GM08714 (cell line): ENCODE measurements at regions not wholly inside any gene's neighbourhood (a gene's known extent, or its start where the extent isn't known, plus 50 kb on each side); places are given as distances from the start of the nearest gene placed in this dataset.
"Not testable (repeated sequence)": the region's sequence is repeated elsewhere in the genome, so short reads cannot be mapped to it uniquely, and the experiment has no call there.

Source experiments
- H3K4me3 ChIP-seq: fragments of 200-500 bp; sonication (Bioruptor generic); 2 replicates; pipeline ENCODE4 v1.5.1; 2014; ENCODE audit warnings: mild to moderate bottlenecking, low read length, inconsistent platforms
- ZNF274 ChIP-seq: IDR thresholded peaks from 2 replicates; pipeline ENCODE4 v1.6.1; 2012; ENCODE audit warnings: mild to moderate bottlenecking, low read depth, low read length

DNA sequence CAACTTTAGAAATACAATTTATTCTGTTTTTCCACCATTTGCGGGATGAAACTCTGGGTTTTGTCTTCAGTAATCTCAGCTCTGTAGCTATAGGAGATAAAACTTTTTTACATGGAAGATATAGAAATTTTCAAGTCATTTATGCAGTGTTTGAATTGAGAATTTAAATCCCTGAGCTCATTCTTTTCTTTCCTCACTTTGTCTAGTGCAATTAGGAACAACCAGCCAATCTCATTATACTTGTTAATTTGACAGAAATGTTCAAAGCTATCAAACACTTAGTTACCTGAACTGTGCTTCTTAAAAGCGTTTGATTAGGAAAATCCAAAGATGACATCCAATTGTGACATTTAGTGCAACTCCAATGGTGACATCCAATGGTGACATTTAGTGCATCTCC lies 1014.3 kb downstream of the SLITRK5 start:
- no peak for TF ChIP-seq ZNF274
- H3K4me3 ChIP-seq = no peak overlapping the region

DNA sequence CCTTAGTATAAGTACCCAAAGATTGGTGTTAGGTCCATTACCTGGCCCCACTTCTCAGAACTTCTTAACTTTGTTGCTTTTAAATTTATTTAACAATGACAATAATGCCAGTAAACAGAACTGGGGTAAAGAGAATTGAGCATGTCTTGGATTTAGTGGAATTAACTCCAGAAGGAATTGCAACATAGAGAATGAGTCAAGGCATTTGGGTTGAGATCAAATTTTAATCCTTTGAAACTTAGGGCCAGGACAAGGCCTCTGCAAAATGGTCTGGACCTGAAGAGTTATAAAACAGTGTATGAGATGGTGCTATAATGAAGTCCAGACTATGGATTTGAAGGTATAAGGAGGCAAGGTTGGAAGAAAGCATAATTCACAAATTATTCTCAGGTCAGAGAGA lies 1030.4 kb downstream of the SLITRK5 start:
- H3K4me3 ChIP-seq = no peak overlapping the region
- TF ChIP-seq ZNF274 = no peak

DNA sequence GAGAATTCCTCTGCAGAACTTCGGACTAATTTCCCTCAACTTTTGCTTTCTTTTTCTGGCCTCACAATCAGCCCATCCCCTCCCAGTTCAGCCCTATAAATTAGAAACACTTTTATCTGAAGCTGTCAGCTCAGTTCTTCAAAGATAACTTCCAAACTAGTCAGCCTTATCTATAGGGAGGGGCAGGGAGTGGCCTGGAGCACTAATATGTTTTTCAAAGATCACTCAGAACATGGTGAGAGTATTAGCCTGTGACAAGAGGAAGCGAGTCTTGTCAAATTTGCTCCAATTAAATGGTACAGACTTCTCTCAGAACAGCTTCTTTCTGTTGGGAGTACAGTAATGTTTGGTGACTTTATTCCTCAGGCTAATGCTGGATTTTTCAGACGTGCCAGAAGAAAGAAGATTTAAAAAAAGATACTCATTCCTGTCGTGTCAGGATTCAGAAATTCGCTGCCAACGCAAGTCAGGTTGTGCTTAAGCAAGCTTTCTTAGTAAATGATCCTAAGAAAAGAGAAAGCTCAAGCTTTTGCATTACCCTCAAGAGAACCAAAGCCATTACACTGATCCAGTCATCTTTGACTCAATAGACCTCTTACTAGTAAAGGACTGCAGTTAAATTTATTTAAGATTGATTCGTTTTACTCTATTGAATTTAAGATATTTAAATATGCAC lies 1033.6 kb downstream of the SLITRK5 start:
- no peak overlapping the region for H3K4me3 ChIP-seq
- no peak for TF ChIP-seq ZNF274

DNA sequence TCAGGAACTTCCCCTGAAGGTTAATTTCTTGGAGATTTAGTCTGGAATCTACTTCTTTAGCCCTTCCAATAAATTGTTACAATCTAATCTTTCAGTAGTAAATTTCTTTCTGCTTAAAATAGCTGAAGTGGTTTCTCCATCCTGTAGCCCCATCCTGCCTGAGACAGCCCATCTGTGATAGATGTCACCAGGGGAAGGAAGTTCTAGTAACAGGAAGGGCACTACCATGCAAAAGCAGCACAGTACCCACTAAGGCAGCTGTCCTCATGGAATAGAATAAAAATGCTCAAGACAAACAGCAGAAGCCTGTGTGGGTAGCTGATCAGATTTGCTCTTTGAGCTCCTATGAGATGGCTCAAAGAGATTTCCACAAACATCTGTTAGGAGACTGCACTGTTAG lies 1036.5 kb downstream of the SLITRK5 start:
- TF ChIP-seq ZNF274 = no peak

DNA sequence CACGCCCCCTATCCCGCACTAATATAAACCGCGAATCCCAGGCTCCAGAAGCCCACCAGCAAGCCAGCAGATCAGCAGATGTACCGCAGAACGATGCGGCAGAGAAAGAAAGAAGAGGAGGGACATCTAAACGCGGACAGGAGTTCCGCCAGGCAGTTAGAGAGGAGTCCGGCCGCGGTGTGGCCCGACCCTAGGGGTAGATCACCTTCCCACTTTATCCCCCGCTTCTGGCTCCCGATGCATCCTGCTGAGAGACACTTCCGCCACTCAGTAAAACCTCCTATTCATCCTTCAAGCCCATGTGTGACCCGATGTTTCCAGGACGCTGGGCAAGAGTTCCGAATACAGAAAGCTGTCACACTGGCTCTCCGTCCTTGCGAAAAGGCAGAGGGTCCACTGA lies 1046.8 kb downstream of the SLITRK5 start:
- H3K4me3 ChIP-seq = no peak overlapping the region
- no peak for TF ChIP-seq ZNF274

More for the DNA sequence above, 1036.5 kb downstream of the SLITRK5 start:
- H3K4me3 ChIP-seq = no peak overlapping the region

DNA sequence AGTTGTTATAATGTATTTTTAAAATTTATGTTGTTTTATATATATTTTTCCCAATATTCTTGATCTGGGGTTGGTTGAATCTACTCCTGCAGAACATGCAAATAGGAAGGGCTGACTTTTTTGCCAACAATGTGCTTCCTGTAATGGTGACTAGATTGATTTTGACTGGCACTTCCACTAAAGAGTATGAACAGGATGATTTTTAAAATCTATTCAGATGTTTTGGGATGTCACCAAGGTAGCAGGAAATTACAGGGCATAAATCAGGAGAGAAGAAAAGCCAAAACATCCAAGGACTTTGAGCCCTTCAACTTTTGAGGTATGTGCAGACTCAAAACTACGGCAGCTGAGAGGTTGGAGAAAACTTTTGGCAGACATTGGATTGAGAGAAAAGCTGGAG lies 1047.6 kb downstream of the SLITRK5 start:
- TF ChIP-seq ZNF274 = no peak
- no peak overlapping the region for H3K4me3 ChIP-seq

DNA sequence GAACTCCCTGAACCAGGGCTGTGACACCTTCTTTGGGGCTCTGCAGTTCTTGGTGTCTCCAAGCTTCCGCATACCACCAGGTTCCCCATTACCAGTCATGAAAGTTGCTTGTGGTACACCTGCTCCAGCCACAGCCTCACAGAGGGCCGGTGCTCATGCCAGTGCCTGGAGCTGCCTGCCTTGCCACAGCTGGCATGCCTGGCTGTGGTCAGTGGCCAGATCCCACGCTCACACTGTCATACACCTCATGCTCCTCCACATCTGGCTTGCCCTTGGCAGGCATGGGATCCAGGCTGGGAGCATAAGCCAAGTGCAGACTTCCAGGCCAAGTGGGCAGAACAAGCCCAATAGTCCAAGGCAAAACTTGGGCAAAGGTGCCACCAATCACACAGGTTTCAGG lies 1054.9 kb downstream of the SLITRK5 start:
- H3K4me3 ChIP-seq = no peak overlapping the region
- TF ChIP-seq ZNF274 = no peak

DNA sequence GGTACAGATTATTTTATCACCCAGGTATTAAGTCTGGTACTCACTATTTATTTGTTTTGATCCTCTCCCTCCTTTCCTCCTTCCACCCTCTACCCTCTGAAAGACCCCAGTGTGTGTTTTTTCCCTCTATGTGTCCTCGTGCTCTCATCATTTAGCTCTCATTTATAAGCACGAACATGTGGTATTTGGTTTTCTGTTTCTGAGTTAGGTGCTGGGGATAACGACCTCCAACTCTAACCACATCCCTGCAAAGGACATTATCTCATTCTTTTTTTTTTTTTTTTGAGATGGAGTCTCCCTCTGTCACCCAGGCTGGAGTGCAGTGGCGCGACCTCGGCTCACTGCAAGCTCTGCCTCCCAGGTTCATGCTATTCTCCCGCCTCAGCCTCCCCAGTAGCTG lies 1056.1 kb downstream of the SLITRK5 start:
- H3K4me3 ChIP-seq = not testable (repeated sequence)

DNA sequence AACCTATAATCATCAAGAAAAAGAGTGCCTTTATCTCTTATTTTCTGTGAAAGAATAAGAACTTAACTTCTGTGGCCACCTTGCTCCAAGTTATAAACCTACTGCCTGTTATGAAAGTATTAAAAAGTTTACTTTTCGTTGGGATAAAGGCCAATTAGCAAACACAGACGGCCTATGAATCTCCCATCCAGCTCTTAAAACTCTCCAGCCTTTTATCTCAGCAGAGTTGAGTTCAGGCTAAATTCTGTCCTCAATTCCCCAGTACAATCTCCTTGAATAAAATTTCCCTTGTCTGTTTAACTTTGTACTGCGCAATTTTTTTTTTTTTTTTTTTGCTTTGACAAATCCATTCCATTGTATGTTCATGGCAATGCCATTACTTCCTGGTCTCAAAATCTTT lies 1058.4 kb downstream of the SLITRK5 start:
- H3K4me3 ChIP-seq = no peak overlapping the region
- no peak for TF ChIP-seq ZNF274

DNA sequence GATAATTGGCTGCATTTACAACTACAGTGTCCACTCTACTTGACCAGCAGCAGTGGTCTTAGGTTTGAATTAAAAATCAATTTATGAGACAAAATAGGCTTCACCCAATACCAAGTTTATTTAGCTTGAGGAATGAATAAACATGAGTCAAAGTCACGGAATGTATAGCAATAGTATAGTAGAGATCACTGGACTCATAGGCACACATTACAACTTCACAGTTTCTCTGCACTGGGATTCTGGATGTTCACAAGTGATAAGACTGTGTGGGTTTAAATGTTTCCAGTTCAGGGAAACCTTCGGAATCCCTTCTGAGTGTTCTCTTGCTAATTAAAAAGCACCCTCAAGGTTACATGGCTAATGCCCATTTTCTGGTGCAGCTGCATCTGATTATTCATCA lies 1064.9 kb downstream of the SLITRK5 start:
- no peak overlapping the region for H3K4me3 ChIP-seq
- no peak for TF ChIP-seq ZNF274

DNA sequence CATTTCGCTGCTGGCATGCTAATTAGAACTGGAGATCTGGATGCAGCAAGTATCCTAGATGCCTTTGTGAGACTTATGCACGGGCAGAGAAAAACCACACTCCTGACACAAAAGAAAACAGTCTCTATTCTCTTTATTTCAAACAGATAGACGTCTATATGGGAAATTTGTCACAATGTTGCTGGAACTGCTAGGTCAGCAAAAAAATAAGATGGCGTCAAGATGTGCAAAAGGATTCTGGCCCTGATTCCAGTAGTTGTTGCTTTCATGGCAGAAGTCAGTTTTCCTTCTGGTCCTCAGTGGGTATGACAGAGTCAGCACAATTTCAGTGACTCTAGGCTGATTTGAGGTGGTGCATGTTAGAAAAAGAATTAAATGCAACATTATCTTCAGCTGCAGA lies 1068.0 kb downstream of the SLITRK5 start:
- H3K4me3 ChIP-seq = no peak overlapping the region
- TF ChIP-seq ZNF274 = no peak

DNA sequence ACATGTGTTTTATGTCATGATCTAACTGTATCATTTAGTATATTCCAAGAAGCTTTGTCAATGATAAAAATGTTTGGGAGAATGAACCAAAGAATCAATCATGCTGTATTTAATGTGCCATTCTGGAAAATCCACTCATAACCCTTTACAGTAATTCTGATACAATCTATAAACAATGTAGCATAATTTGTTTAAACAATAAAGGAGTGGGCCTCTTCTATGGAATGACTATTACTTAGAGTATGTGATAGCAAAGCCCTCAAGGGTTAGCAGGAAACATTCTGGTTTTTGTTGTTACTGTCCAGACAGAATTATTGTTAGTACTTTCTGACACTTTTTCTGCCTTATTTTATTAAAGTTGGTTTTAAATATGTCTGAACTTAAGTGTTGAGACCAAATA lies 1073.1 kb downstream of the SLITRK5 start:
- no peak for TF ChIP-seq ZNF274
- no peak overlapping the region for H3K4me3 ChIP-seq

DNA sequence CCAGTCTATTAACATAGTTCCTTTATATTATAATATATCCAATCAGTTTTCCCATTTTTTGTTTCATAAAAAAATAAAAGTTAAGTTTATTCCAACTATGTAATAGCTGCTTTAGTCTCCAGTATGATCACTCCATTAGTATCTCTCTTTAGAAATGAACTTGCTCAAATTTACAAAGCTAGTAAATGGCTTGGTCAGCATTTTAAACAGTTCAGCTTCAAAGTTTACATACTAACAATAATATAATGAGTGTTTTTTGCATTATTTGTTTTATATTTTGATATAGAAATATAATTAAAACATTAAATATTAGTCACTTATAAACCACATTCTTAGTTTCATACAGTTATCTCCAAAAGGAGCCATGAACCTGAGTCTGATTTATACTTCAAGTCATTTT lies 1073.8 kb downstream of the SLITRK5 start:
- H3K4me3 ChIP-seq = no peak overlapping the region
- TF ChIP-seq ZNF274 = no peak

DNA sequence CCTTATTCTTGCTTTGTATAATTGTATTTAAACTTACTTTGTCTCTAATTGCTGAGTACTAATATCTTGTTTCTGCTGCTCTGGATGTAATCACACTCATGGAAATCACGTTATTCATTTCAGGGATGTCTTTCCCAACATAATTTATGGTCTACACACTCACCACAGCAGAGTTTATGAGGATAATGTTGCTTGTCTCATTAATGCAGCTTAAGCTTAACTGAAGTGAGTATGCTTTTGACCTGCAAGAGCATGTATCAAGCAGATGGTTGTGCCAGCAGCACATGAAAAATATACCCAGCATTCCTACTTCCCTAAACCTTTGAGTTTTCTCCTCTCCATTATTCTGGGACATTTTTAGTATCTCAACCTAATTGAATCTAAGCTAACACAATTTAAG lies 1080.9 kb downstream of the SLITRK5 start:
- no peak for TF ChIP-seq ZNF274
- H3K4me3 ChIP-seq = no peak overlapping the region

DNA sequence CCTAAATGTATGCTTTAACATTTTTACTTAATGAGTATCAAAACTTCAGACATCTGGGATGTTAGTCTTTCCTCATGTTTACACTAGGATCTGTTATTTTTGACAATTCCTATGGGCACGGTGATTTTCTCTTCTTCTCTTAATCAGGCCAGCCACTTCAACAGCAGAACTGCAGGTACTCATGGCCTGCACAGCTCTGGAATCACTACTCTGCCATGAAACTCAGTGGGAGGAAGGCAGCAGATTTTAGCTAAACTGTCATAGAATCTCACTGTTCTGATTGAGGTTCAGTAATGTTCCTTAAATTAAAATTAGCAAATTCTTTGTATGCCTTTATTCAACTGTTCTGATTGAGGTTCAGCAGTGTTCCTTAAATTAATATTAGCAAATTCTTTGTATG lies 1083.0 kb downstream of the SLITRK5 start:
- TF ChIP-seq ZNF274 = no peak
- H3K4me3 ChIP-seq = no peak overlapping the region

DNA sequence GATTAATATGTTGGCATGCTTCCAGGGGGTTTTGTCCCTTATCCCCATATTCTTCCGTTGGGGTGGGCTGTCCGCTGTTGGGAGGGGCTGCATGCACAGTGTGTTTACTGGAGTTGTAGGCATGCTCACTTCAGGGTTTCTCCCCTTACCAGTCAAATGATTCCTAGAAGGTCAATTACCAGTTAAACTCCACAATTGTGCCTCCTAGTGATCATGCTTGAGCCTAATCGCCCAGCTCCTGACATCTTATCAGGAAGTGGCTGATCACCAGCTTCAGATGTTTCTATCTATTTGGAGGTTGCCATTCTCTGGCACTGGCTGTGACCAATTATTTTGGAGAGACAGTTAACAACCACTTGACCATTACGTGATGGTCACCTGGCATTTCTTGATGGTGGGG lies 1090.0 kb downstream of the SLITRK5 start:
- no peak for TF ChIP-seq ZNF274

DNA sequence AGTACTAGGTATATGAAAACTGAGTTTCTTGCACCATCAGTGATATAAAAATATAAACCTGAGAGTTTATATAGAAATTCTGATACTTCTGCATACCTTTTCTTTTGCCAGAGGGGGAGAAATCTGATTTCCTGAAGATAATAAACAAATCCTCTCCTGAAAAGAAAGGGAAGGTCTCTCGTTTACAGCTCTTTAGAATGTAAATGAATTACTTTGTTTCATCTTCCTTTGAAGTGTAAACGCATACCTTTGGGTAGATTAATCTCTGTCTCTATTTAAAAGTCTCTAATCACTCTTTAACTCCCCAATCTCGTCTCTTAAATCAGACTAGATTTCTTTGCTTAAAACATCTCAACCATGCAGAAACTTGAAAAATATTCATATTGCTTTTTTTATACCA lies 1092.9 kb downstream of the SLITRK5 start:
- no peak overlapping the region for H3K4me3 ChIP-seq
- no peak for TF ChIP-seq ZNF274

More for the DNA sequence above, 1090.0 kb downstream of the SLITRK5 start:
- H3K4me3 ChIP-seq = no peak overlapping the region
